GM10248 (cell line): ENCODE measurements at regions not wholly inside any gene's neighbourhood (a gene's known extent, or its start where the extent isn't known, plus 50 kb on each side); places are given as distances from the start of the nearest gene placed in this dataset.

Experiments used
- CTCF ChIA-PET: fragments of 300-600 bp; sonication (Branson Sonifier 250); formaldehyde crosslinking; extraction: SDS; loops from one replicate; lab custom pipeline; 2021; ENCODE audit warnings: antibody characterized with exemption; lab: Yijun Ruan, JAX
- POLR2A ChIA-PET: fragments of 350-650 bp; sonication (Branson Sonifier 250); formaldehyde crosslinking; extraction: SDS; loops from one replicate; lab custom pipeline; 2020; ENCODE audit warnings: antibody characterized with exemption; lab: Yijun Ruan, JAX
- DNase-seq: peaks from one replicate; pipeline ENCODE4 v3.0.0; 2012; ENCODE audit errors: extremely low spot score
- TF ChIP-seq, protein P1 (sequence below): IDR thresholded peaks from 2 replicates; pipeline ENCODE4 v1.5.1; 2012; ENCODE audit warnings: mild to moderate bottlenecking, low read depth; ENCODE audit errors: extremely low read depth, missing control alignments, control extremely low read depth

DNA sequence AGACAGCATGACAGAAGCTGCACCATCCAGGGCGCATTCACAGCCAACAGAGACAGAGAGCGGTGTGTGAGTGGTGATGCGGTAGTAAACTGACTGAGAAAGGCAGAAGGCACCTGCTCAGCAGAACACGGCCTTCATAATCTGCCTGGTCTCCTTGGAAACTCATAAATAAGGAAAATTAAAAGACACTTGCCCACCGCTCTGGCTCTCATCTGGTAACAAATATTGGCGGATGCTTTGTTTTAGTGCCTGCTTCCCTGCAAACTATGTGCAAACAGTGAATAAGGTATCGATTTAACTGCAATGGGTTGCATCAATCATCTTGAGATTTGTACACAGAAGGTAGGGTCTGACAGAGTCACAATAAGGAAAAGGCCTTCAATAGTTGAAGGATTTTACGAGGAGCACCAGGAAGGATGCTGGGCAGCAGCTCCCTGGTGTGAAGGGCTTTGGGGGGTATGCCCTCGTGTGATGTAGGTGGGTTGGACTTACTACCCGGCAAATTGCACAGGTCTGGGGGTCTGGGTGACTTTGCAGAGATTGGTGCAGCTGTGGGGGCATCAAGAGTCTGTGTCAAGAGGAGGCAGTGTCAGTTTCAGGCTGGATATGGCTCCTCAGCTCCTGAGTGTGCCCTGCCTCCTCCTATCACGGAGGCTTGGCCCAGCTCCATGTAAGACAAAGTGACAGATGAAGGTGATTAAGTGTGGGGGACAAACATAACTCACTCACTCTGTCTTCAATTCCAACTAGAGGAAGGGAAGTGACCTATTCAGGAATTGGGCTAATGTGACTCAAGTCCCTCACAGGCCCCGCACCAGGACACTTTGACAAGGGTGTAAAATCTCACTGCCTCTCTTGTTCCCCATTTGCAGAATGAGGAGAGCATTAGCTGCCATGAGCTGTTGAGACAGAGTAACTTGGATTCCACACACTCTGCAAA lies 166.7 kb downstream of the ICE1 start:
- no peak for DNase-seq
- CTCF ChIA-PET, result no interaction called here
- POLR2A ChIA-PET, result no interaction called here
- TF ChIP-seq, protein P1, sequence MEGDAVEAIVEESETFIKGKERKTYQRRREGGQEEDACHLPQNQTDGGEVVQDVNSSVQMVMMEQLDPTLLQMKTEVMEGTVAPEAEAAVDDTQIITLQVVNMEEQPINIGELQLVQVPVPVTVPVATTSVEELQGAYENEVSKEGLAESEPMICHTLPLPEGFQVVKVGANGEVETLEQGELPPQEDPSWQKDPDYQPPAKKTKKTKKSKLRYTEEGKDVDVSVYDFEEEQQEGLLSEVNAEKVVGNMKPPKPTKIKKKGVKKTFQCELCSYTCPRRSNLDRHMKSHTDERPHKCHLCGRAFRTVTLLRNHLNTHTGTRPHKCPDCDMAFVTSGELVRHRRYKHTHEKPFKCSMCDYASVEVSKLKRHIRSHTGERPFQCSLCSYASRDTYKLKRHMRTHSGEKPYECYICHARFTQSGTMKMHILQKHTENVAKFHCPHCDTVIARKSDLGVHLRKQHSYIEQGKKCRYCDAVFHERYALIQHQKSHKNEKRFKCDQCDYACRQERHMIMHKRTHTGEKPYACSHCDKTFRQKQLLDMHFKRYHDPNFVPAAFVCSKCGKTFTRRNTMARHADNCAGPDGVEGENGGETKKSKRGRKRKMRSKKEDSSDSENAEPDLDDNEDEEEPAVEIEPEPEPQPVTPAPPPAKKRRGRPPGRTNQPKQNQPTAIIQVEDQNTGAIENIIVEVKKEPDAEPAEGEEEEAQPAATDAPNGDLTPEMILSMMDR, result no peak

DNA sequence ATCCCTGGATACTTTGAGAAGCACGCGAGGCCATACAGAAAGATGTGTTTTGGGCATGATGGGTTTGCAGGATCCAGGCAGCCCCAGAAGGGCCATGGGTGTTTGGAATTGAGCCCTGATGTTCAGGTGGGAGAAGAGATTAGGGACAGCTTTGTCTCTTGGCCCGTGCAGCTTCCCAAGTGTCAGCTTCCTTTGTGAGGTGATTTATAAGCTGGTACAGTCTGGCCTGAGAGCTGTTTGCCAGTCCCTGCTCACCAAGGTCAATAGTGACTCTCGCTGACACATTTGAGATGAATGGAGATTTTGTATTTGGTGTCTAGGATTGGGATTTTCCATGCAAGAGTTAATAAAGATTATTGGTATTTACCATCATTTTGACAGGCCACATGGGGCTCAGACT lies 165.9 kb downstream of the ICE1 start:
- DNase-seq, result no peak
- TF ChIP-seq, protein P1, result no peak
- POLR2A ChIA-PET, result no interaction called here
- CTCF ChIA-PET, result no interaction called here

DNA sequence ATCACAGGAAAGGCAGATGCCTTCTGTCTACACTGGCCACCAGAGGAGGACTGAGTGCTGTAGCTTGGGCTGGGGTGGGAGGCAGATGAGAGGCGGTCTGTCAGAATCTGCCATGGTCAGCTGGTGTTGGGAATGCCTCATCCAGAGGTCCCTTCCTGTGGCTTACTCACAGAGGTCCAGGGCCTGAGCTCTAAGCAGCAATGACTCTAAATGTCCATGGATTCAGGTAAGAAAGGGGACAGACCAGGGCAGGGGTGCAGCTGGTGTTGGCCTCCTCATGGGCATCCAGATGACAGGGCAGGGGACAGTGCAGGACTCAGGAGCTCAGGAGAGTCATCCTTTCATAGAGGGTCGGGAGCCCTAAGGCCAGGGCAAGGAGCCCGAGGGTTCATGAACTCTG lies 165.0 kb downstream of the ICE1 start:
- ChIA-PET POLR2A (no interaction called here), CTCF (no interaction called here)

DNA sequence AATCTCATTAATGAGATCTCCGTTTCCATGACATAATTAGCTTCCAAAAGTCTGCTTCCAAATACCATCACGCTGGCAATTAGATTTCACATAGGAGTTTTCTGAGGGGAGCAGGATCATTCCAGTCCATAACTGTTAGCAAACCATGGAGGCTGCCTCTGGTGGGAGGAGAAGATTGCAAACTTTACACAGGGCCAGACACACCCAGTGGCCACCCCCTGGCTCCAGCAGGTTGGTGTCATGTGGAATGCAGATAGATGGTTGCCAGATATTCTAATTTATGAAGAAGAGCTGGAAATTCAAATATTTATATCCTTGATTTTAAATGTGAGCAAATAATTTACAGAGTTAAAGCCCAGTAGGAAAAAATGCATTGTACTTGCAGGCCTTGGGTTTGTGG lies 164.2 kb downstream of the ICE1 start:
- ChIA-PET CTCF (no interaction called here), POLR2A (no interaction called here)
- TF ChIP-seq, protein P1, result no peak
- no peak for DNase-seq

More for the DNA sequence above, 165.0 kb downstream of the ICE1 start:
- DNase-seq, result no peak
- TF ChIP-seq, protein P1, result no peak

DNA sequence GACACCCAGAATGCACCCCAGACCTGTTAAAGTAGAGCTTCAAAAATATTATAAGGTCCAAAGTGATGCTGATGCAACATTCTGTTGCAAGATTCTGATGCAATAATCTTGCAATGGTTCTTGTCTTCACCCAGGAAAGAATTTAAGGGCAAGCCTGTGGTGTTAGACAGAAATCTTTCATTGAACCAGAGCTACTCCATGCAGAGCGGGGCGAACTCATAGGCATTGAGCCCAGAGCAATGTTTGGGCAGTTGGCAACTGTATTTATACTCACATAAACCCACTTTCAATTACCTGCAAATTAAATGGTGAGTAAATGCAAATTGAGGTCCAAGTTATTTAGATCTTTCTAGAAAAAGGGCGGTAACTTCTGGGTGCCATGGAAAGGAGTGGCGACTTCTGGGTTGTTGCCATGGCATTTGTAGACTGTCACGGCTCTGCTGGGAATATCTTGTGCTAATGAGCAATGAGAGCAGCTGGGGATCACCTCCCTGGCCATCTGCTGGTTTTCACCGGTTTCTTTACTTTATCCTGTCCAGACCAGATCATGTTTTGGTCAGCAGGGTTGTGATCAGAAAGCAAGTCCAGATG lies 163.4 kb downstream of the ICE1 start:
- no peak for DNase-seq
- CTCF ChIA-PET, result interaction anchor here (0.8 to 1.3 kb wide), 2 partner anchors 16 to 1270 kb away, joined by 3 read pairs; no protein-coding TSS in a partner anchor
- TF ChIP-seq, protein P1, result no peak
- POLR2A ChIA-PET, result no interaction called here

DNA sequence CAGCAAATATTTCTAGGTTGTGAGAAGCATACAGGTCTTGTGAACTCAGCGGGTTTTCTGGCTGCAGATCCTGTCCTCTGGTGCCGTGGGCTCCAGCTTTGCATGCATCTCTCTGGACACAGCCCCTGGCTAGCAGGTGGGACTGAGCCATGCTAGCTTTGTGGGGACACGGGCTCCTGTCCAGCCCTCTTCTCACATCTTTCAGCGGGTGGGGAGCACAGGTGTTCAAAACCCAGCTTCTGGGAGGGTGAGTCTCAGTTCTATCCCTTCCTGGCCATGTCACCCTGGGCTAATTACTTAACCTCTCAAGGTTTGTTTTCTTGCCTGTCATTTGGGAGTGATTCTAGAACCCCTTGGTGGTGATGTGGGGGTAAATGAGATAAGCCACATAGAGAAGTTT lies 162.3 kb downstream of the ICE1 start:
- CTCF ChIA-PET, result interaction anchor here (0.8 to 1.3 kb wide), 2 partner anchors 15 to 1269 kb away, joined by 3 read pairs; no protein-coding TSS in a partner anchor
- no peak for DNase-seq
- TF ChIP-seq, protein P1, result no peak
- POLR2A ChIA-PET, result no interaction called here
